ENCODE measurements at regions not wholly inside any gene's neighbourhood (a gene's known extent, or its start where the extent isn't known, plus 50 kb on each side); places are given as distances from the start of the nearest gene placed in this dataset.
"Not testable (repeated sequence)": the region's sequence is repeated elsewhere in the genome, so short reads cannot be mapped to it uniquely, and the experiment has no call there.

- Histone ChIP-seq H3K27me3 (ENCODE audit: low read depth) (no peaks in the 10 kb centered on the region), H3K36me3 (no peaks in the 10 kb centered on the region), H3K27ac (replicated peaks) (no peak overlapping the region), H3K4me3 (no peak overlapping the region), H3K4me1 (no peaks in the 10 kb centered on the region), H3K9me3 (replicated peaks) (no peaks in the 10 kb centered on the region)
- DNase-seq, result no peak
- intact Hi-C loops (cut with micrococcal nuclease), result no loop called here
- TF ChIP-seq CTCF (IDR thresholded peaks at IDR 0.05; ENCODE audit: borderline replicate concordance), result no peak
Observed at GRCh38 chr17:70717042-70717441, 547.7 kb downstream of the KCNJ2 start.

- DNase-seq, result no peak
- Histone ChIP-seq H3K27me3 (ENCODE audit: low read depth) (no peaks in the 10 kb centered on the region), H3K4me1 (no peaks in the 10 kb centered on the region), H3K4me3 (no peak overlapping the region), H3K9me3 (replicated peaks) (no peaks in the 10 kb centered on the region), H3K36me3 (no peaks in the 10 kb centered on the region), H3K27ac (replicated peaks) (no peak overlapping the region)
- intact Hi-C loops (cut with micrococcal nuclease), result no loop called here
- no peak for TF ChIP-seq CTCF (IDR thresholded peaks at IDR 0.05; ENCODE audit: borderline replicate concordance)
Observed at GRCh38 chr17:70736375-70736957, 567.1 kb downstream of the KCNJ2 start.

DNA sequence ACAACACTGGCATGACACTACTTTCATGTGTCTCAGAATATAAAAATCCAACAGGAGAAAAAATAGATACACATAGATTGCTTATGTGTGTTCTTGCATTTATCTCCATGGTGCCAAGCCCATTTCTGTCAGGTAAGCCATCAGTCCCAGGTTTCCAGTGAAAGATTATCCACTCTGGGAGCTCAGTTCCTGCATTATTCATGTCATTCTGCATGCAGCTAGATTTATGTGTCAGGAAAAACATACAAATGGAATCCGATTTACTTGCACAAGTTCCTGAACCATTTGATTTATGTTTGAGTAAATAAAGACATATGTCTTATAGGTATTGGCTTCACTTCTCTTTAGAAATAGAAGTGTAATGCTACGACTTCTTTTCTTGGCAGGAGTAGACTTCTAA, 569.7 kb downstream of the KCNJ2 start:
- Histone ChIP-seq H3K36me3 (no peaks in the 10 kb centered on the region), H3K9me3 (replicated peaks) (no peaks in the 10 kb centered on the region), H3K4me1 (no peaks in the 10 kb centered on the region), H3K4me3 (no peak overlapping the region), H3K27ac (replicated peaks) (no peak overlapping the region), H3K27me3 (ENCODE audit: low read depth) (no peaks in the 10 kb centered on the region)
- intact Hi-C loops (cut with micrococcal nuclease), result no loop called here
- DNase-seq, result no peak
- no peak for TF ChIP-seq CTCF (IDR thresholded peaks at IDR 0.05; ENCODE audit: borderline replicate concordance)

- intact Hi-C loops (cut with micrococcal nuclease), result not testable (repeated sequence)
Observed at GRCh38 chr17:70746574-70746973, 577.2 kb downstream of the KCNJ2 start.

DNA sequence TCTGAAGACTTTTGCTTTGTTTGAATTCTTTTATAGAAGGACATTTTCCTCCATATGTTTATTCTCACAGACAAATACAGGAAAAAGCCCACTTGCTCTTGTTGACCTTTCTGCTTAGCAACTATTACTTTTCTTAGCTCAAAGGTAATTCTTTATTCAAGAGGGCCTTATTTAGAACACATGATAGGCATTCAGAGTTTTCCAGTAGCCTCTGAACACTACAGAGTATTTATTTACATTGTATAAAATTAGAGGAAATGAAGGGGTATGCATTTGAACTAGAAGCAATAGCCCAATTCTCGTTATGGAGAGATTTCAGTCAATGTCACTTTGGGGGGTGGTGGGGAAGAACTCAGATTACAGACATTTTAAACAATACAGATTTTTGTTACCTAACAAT, 581.7 kb downstream of the KCNJ2 start:
- H3K36me3 ChIP-seq, result no peaks in the 10 kb centered on the region
- no peaks in the 10 kb centered on the region for H3K27me3 ChIP-seq (ENCODE audit: low read depth)
- H3K4me1 ChIP-seq, result no peaks in the 10 kb centered on the region
- H3K27ac ChIP-seq (replicated peaks), result no peak overlapping the region
- DNase-seq, result no peak
- no peak overlapping the region for H3K4me3 ChIP-seq
- no peak for TF ChIP-seq CTCF (IDR thresholded peaks at IDR 0.05; ENCODE audit: borderline replicate concordance)
- intact Hi-C loops (cut with micrococcal nuclease), result no loop called here
- peaks cover 16% of the 10 kb centered on the region for H3K9me3 ChIP-seq (replicated peaks)

More at GRCh38 chr17:70746574-70746973, 577.2 kb downstream of the KCNJ2 start:
- H3K36me3 ChIP-seq; DNase-seq; H3K27me3 ChIP-seq (ENCODE audit: low read depth); H3K4me1 ChIP-seq; H3K4me3 ChIP-seq; H3K27ac ChIP-seq (replicated peaks): not testable (repeated sequence)
- peaks cover 16% of the 10 kb centered on the region for H3K9me3 ChIP-seq (replicated peaks)

DNA sequence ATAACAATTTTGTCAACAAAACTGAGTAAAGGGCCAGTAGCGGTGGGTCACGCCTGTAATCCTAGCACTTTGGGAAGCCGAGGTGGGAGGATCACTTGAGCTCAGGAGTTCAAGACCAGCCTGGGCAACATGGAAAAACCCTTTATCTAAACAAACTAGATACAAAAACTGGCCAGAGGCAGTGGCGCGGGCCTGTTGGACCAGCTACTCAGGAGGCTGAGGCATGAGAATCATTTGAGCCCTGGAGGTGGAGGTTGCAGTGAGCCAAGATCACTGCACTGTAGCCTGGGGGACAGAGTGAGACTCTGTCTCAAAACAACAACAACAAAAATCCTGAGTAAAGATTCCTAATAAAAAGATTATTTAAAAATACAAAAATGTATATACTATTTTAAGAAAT, 583.1 kb downstream of the KCNJ2 start:
- intact Hi-C loops (cut with micrococcal nuclease); H3K36me3 ChIP-seq; H3K9me3 ChIP-seq (replicated peaks); DNase-seq; H3K27ac ChIP-seq (replicated peaks); H3K4me1 ChIP-seq; H3K27me3 ChIP-seq (ENCODE audit: low read depth); H3K4me3 ChIP-seq: not testable (repeated sequence)
